ENCODE measurements at regions not wholly inside any gene's neighbourhood (a gene's known extent, or its start where the extent isn't known, plus 50 kb on each side); places are given as distances from the start of the nearest gene placed in this dataset.

GRCh38 chr1:177413982-177414596 is 243.3 kb downstream of the BRINP2 start:
- Histone ChIP-seq H3K27me3 (replicated peaks in 1 of 4; ENCODE audit: control extremely low read depth in 1 of 4, control insufficient read depth in 3 of 4, insufficient read depth in 4 of 4, low read length in 3 of 4) (no peaks in the 10 kb centered on the region), H4K20me1 (ENCODE audit: control insufficient read depth, insufficient read depth, low read length, poor library complexity, severe bottlenecking) (no peaks in the 10 kb centered on the region), H3K9ac (ENCODE audit: low read length) (no peak overlapping the region), H3K27ac (ENCODE audit: low read length in 2 of 2) (no peak overlapping the region), H3K4me1 (ENCODE audit: control insufficient read depth in 2 of 2, insufficient read depth in 2 of 2, low read length in 2 of 2) (no peaks in the 10 kb centered on the region), H3K36me3 (replicated peaks in 1 of 2; ENCODE audit: control extremely low read depth in 1 of 2, control insufficient read depth in 1 of 2, extremely low read depth in 1 of 2, insufficient read depth in 2 of 2, low read length in 1 of 2) (no peaks in the 10 kb centered on the region), H3K79me2 (ENCODE audit: control insufficient read depth, insufficient read depth, low read length) (no peaks in the 10 kb centered on the region), H3K9me3 (ENCODE audit: control extremely low read depth in 1 of 3, control insufficient read depth in 2 of 3, insufficient read depth in 1 of 3, low read length in 2 of 3) (no peaks in the 10 kb centered on the region), H2AFZ (ENCODE audit: insufficient read depth, low read depth, low read length, poor library complexity, severe bottlenecking) (no peak overlapping the region), H3K4me3 (ENCODE audit: control extremely low read depth in 1 of 5, extremely low read depth in 1 of 5, insufficient read depth in 1 of 5, low read depth in 2 of 5, low read length in 4 of 5) (no peak overlapping the region), H3K4me2 (replicated peaks; ENCODE audit: low read depth, low read length, poor library complexity, severe bottlenecking) (no peak overlapping the region)
- intact Hi-C loops (cut with micrococcal nuclease), result no loop called here
- POLR2A ChIA-PET, result no interaction called here
- WGBS (ENCODE audit: insufficient coverage), result 82% methylated on average over 2 of the region's 3 CpGs
- H3K9me3 Mint-ChIP-seq (ENCODE audit: insufficient read depth), result no peaks in the 10 kb centered on the region
- H3K4me1 Mint-ChIP-seq, result no peaks in the 10 kb centered on the region
- CTCF ChIA-PET, result no interaction called here
- H3K27me3 Mint-ChIP-seq, result peaks cover 3% of the 10 kb centered on the region
- no peak overlapping the region for H3K27ac Mint-ChIP-seq
- H3K4me3 Mint-ChIP-seq, result no peak overlapping the region
- no peak for DNase-seq
- TF ChIP-seq CTCF (IDR thresholded peaks at IDR 0.05) (no peak), EZH2 (IDR thresholded peaks at IDR 0.05; ENCODE audit: borderline replicate concordance, insufficient read depth, low read depth, low read length, poor library complexity, severe bottlenecking) (no peak)
- no peak for ATAC-seq (ENCODE audit: low read depth)

GRCh38 chr1:177411381-177411780 is 240.6 kb downstream of the BRINP2 start:
- no peak overlapping the region for H3K4me3 Mint-ChIP-seq
- Histone ChIP-seq H2AFZ (ENCODE audit: insufficient read depth, low read depth, low read length, poor library complexity, severe bottlenecking) (no peak overlapping the region), H3K4me2 (replicated peaks; ENCODE audit: low read depth, low read length, poor library complexity, severe bottlenecking) (no peak overlapping the region), H3K9me3 (ENCODE audit: control extremely low read depth in 1 of 3, control insufficient read depth in 2 of 3, insufficient read depth in 1 of 3, low read length in 2 of 3) (peaks cover 0 to 1% (median 0%) of the 10 kb centered on the region in 3 donors), H3K4me3 (ENCODE audit: control extremely low read depth in 1 of 5, extremely low read depth in 1 of 5, insufficient read depth in 1 of 5, low read depth in 2 of 5, low read length in 4 of 5) (no peak overlapping the region), H3K27me3 (replicated peaks in 1 of 4; ENCODE audit: control extremely low read depth in 1 of 4, control insufficient read depth in 3 of 4, insufficient read depth in 4 of 4, low read length in 3 of 4) (no peaks in the 10 kb centered on the region), H3K27ac (ENCODE audit: low read length in 2 of 2) (no peak overlapping the region), H3K79me2 (ENCODE audit: control insufficient read depth, insufficient read depth, low read length) (no peaks in the 10 kb centered on the region), H3K4me1 (ENCODE audit: control insufficient read depth in 2 of 2, insufficient read depth in 2 of 2, low read length in 2 of 2) (no peaks in the 10 kb centered on the region), H4K20me1 (ENCODE audit: control insufficient read depth, insufficient read depth, low read length, poor library complexity, severe bottlenecking) (no peaks in the 10 kb centered on the region), H3K9ac (ENCODE audit: low read length) (no peak overlapping the region), H3K36me3 (replicated peaks in 1 of 2; ENCODE audit: control extremely low read depth in 1 of 2, control insufficient read depth in 1 of 2, extremely low read depth in 1 of 2, insufficient read depth in 2 of 2, low read length in 1 of 2) (no peaks in the 10 kb centered on the region)
- ChIA-PET POLR2A (no interaction called here), CTCF (no interaction called here)
- DNase-seq, result no peak
- intact Hi-C loops (cut with micrococcal nuclease), result no loop called here
- no peak overlapping the region for H3K27ac Mint-ChIP-seq
- no peaks in the 10 kb centered on the region for H3K9me3 Mint-ChIP-seq (ENCODE audit: insufficient read depth)
- TF ChIP-seq EZH2 (IDR thresholded peaks at IDR 0.05; ENCODE audit: borderline replicate concordance, insufficient read depth, low read depth, low read length, poor library complexity, severe bottlenecking) (no peak), CTCF (IDR thresholded peaks at IDR 0.05) (no peak)
- no peak for ATAC-seq (ENCODE audit: low read depth)
- peaks cover 3% of the 10 kb centered on the region for H3K27me3 Mint-ChIP-seq
- no peaks in the 10 kb centered on the region for H3K4me1 Mint-ChIP-seq
- WGBS (ENCODE audit: insufficient coverage), result 62% methylated on average over 2 of the region's 3 CpGs

Data from B cell (primary cell).